TTC549 (cell line): ENCODE measurements at regions not wholly inside any gene's neighbourhood (a gene's known extent, or its start where the extent isn't known, plus 50 kb on each side); places are given as distances from the start of the nearest gene placed in this dataset.

Source experiments
- FAIRE-seq: peaks from 2 replicates; lab custom pipeline; 2012; peaks lifted over from hg19 to GRCh38; lab: Jason Lieb, UNC

DNA sequence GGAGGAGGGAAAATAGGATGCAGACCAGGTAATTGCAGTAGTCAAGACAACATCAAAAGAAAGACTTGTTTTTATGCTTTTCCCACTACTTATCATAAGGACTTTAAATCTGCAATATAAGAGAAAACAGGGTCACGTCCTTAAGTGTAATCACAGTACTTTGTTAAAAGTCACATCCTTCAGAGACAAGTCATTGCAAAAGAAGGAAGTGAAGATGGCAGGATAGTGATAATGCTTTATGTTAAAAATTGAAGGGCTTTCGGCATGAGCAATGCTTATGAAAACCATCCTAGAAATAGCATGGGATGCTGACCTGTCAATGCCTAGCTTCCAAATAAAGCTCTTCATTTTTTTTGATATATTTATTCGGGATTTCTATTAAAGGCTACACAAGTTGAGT is 110.2 kb upstream of the TENM3 start:
- FAIRE-seq: no peak

DNA sequence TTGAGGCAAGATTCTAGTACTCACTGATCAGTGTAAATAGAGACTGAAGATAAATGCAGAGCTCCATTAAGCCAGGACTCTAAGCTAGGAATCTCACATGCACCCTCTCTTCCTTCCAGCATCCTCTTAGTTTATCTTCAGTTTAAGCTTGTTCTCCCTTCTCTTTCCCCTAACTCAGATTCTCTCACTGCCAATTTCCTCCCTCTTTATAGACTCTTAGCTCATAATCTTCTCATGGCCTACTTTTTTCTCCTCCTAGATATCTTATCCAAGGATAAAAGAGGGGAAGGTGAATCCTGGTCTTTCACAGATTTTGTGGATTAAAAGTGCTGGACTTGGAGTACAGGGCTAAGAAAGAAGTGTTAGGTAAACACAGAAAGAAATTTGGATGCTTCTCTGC is 108.9 kb upstream of the TENM3 start:
- FAIRE-seq: no peak

DNA sequence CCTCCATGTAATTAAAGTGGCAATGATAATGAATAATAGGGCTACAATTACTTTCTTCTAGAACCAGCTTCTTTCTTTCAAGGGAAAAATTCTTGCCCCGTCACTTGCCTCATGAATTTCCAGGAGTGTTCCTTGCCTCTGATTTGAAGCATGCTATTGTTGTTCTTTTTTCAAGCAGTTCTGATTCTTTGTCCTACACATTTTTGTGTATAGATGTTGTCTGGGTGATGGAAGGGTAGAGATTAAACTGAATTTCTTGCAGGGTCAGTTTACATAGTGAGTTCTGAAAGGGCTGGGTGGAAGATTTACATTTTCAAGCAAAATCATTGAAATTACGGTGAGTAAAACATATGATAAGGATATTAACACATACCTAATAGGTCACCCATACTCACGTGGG is 107.0 kb upstream of the TENM3 start:
- no peak for FAIRE-seq

DNA sequence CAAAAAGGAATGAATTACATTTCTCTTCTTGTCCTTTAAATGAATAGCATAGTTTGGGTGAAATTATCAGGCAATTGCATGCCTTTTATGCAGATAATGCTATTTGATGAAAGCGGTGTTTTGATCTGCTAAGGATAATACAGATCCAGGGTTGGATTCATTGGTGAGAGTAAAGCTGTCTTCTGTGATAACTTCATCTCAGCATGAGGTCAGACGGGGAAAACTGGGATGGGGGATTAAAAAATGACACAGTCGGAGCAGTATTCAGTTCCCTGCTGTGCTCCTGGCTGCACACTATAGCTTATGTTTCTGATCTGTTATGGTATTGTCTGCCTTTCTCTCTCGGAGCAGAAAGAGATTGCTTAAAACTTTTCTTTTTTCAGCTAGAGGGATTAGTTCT is 105.9 kb upstream of the TENM3 start:
- FAIRE-seq: no peak

DNA sequence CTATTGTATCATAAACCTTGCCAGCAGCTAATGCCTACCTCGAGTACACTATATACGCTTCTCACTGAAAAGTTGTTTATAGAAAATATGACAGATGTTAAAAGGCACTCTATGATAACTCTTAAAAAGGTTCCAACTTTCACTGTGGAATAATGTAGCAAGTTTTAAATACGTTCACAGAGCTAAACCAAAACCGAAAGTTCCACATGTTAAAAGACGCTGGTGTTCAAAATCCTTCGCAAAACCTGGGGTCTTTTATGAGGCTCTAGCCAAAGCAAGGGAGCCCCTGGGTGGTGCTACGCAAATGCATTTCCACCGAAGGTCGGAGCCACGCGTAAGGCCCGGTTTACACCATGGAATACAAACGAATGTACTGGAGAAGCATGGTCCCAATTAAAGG is 103.7 kb upstream of the TENM3 start:
- FAIRE-seq: no peak

DNA sequence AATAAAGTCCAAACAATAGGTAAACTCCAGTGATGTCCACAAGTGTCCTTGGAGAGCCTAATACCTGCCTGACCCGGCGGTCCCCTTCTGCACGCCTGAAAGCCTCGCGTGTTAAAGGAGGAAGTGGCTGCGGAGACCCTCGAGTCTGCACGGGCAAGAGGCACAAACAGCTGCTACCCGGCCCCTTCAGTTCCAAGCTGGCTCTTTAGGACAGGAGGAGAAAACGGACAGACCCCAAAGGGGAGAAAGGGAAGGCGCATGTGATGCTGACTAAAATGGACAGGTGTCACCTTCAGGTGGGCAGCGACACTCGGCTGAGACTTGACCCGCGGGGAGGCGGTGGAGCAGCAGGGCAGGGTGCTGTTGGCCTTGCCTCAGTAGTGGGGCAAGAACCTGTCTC is 102.7 kb upstream of the TENM3 start:
- FAIRE-seq: no peak

DNA sequence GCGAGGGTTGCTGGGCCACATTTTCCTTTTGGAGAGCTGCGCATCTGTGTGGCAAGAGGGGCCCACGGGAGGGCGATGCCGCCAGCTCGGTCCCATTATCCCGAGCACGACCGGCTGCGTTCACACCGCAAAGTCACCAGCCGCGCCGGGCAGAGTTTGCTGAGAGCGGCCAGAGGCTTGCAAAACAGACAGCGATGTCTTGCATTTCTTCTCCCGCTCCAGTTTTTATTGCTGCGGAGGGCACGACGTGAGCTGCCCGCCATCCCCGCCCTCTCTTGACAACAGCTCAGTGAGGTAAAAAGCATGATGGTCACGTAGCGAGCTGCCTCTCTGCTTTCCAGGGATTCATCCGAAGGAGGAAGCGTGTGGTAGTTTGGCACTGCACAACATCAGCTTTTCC is 102.1 kb upstream of the TENM3 start:
- no peak for FAIRE-seq

DNA sequence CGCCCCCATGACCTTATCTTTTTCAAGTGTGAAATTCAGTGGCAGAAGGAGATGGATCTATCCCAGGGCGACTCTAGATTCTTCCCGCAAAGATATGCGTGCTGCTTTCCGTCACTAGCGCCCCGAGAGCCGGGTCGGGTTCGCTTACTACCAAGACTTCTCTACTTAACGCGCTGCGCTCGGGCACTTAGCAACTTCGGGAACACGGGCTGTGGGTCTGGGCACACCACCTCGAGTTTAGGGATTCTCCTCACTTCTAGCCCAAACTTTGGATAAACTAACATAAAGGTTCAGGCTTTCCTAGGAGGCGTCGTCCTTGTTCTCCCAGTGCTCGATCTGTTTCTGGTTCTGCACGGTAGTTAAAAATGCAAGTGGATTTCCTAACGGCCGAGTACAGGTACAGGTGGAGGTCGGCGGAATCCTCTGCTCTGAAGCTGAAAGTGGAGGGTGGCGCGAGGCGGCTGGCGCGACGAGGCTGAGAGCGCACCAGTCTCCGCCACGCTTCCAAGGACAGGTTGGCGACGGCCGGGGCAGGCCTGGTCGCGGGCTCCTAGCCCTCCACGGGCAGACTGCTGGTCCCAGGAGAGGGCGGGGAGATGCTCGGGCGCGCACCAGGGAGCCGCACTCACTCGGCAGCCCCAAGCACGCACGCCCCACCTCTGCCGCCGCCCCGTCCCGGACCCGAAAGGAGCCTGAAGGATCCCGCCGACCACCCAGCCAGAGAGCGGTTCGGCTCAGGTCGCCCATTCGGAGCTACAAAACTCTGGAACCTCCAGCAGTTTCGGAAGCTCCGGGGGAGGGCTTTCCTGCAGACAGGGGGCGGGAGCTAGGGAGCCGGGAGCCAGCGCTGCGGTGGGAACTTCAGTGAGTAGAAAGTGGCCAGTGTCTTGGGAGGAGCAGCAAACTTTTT is 100.8 kb upstream of the TENM3 start:
- FAIRE-seq: no peak

DNA sequence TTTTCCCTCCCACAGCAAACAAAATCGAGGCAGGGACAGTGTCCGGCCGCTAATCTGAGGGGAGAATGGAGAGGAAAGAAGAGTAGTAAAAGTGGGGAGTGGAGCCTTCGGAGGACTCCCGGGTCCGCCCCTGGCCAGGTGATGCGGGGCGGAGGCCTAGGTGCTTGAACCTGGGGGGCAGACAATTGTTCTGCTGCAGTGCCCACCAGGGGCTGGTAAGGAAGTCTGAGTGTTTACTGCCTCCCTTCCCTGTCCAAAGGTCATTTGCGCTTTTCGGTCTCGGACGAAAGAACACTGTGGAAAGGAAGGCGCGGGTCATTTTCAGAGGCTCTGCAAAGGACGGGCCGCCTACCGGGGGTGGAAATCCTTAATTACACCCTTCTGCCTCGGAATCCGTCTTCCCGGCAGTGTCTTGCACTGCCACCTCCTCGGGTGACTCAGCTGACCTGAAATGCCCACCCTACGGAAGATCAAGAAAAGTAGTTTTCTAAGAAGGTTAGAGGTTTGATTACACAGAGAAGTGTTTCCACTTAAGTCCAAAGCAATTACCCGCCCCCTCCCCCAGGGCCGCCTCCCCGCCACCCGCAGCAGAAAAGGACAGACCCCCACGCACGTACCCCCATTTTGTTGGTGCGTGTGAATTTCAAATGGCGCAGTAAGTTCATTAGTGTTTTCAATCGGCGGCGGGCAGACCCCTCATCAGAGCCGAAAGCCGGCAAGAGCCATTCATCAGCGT is 99.9 kb upstream of the TENM3 start:
- FAIRE-seq: no peak

DNA sequence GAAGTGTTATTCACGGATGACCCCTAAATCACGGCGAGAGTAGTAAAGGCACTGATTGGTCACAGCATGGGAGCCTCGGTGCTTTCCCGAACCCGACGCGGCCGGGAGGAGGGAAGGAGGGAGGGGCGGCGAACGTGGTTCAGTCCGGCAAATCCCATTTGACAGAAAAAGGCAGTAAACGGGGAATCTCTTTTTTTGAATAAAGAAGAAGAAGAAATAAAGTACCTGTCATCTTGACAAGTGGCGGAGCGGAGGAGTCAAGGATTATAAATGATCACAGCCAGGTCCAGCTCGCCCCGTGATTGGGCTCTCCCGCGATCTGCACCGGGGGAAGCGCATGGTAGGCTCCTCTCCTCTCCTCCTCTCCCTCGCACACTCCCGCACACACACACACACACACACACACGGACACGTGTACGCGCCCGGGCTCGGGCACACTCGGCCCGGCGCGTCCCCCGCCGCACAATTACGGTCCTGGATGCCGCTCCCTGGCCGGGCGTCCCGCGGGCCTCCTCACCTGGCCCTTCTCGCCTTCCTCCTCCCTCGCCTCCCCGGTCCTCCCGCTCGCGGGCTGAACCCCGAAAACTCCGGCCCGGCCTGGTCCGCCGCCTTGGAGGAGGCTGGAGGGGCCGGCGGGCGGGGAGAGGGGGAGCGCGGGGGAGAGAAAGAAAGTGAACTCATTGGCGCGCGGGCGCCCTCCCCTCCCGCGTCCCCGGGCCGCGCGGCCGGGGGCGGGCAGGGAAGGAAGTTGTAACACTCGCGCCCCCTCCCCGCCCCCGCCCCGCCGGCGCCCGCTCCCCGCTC is 99.2 kb upstream of the TENM3 start:
- no peak for FAIRE-seq

DNA sequence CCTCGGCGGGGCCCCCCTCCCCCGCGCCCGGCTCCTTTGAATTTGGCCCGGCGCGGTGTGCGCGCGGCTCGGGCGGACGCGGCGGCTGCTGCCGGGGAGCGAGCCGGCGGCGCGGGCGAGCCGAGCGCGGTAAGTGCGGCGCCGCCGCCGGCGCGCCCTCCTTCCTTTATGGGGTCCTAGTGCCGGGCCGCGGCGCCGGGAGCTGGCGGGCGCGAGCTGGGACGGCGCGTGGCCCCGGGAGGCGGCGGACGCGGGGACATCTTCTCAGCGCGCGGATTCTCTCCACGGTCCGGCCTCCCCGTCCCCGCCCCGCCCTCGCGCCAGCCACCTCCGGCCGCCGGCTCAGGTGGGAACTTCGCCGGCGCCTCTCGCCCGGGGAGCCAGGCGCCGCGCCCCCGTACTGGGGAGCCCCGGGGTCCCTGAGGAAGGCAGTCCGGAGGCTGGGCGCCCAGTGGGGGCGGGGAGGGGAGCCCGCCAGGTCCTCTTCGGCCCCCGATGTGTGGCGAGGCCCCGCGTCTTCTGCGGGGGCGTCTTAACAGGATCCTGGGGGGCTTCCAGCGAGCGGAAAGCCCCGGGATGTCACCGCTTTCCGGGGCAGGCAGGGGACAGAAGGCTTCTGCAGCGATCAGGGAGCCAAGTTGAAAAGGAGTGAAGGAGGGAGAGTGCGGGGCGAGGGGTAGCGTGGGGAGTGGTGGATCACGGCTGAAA is 98.4 kb upstream of the TENM3 start:
- FAIRE-seq: no peak

DNA sequence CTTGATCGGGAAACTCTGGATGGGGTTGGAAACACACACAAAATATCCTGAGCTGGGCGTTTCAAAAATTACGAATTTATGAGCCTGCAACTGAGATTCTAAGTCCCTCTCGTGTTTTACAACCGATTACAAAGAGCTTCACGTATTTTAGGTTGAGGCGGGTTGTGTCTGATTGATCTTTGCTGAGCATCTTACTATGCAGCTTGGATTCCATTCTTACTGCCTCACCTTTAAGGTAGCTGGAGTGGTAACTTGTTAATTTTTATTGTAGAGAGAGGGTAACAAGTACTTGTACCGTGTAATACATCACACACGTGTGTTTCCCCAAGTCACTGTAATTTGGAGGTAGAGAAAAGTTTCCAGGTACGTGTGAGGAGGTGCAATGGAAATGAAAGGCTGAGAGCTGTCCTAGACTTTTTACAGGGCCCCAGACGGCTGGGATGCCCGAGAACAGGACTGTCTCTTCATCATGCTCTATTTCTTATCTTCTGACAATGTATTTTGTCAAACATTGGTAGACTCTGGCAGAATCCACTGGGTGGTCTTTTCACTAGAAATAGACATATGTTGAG is 97.8 kb upstream of the TENM3 start:
- FAIRE-seq: no peak

DNA sequence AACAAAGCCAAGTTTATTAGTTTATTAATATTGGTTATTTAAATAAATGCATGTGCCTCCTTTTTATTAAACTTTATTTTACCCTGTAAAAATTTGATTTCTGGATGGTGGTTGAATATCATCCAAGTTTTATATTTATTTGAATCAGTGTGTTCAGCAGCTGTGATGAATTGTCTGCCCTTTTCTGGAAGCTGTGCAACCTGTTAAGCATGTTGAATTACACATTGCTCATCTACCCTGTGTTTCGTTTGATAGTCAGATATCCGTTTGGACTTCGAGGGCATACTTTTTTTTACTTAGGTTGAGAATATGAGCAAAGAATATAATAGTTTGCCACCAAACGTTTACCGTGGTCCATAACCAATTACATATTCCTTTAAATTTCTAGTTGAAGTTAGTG is 95.8 kb upstream of the TENM3 start:
- no peak for FAIRE-seq

DNA sequence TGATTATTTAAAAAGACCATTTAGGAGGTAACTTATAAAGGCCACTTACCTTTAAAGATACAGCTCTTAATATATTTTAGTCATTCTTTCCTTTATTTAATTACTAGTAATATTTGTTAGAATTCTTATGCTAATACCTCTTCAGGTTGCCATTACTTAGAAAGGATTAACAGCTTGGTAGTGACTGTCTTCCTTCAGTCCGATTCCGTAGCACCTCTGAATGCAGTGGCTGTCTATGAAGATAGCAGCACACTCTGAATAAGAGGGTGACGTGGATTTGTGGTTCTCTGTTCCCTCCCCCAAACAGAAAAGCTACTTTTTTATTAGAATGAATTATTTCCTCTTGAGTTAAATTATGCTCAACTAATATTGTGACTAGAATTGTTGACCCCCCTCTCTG is 92.6 kb upstream of the TENM3 start:
- FAIRE-seq: no peak

DNA sequence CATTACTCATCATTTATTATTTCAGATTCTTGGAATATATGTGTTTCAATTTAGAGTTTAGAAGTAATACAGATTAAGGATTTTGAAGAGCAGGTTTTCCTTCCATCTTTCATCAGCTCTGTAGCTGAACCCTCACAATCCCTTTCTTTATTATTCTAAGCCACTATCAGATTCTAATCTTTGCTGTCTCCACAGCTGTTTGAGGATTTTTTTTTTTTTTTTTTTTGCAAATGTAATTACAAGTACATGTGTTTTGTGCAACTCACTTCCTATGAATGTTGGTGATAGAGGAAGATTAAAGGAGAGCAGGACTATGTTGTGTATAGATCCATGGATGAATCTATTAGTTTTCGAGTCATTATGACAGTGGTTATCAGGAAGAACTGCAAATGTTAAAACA is 87.4 kb upstream of the TENM3 start:
- FAIRE-seq: no peak

DNA sequence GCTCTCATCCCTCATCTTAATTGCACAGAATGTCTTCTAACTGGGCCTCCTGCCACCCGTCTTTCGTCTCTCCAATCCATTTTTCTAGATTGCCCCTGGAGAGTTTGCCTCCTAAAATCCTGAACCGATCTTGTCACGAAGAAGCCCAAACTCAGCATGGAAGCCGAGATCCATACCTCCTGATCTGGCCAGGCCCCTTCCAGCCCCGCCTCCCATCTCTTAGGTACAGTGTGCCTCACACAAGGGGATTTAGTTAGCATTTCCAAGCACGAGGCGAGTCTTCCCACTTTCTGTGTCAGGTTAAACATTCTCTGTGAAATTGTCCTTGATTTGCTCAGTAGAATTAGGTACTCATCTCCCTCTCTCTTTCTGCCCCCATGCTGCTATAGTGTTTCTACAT is 80.0 kb upstream of the TENM3 start:
- FAIRE-seq: no peak

DNA sequence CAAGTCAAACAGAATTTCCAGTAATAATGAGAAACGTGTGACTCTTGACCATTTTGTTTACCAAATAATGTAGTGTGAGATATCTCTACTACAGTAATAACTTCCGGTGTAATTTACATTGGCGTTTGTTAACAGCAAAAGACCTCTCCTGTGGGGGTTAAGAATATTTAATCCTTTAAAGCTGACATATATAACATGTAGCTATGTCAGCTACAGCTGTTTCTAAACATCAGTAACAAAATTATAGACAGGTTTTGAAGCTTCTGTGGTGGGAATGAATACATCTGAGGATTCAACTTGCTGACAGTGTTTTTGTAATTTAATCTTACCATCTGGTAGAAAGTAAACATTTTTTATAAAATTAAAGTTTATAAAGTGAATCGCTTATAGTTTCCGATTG is 73.6 kb upstream of the TENM3 start:
- FAIRE-seq: no peak

DNA sequence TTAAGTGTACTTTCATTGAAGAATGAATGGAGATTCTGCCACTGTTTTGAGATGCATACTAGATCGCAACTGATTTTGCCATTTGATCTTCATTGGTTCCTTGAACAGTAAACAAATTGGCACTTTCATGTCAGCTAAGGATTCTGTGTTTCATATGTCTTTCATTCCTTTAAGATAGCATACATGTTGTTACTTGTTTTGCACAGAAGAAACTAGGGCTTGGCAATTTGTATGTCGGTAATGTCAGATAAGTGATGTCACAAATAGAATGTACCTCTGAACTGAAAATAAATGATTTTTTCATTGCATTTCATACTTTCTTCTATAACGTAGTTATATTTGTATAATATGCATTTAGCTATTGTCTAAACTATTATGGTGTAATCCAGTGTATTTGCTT is 73.2 kb upstream of the TENM3 start:
- no peak for FAIRE-seq

DNA sequence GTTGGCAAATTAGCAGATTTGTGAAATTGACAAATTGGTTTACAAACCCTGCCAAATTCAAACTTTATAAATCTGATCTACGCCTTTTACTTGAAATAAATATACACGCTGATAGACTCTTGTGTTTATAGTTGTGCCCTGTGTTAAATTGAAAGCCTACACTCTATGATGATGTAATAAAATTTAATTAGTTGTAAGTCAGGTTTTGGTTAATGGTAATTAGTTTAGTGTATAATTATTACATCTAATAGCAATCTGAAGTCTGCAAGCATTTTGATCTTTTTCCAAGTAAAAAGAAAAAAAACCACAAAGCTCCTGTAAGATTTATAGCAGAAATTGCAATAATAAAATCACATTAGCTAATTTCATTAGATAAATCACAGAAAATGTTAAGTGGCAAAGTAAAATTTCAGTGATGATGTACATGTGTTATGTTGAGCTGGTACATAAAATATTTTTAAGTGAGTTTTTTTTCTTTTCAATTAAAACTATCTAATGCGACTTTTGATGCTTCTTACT is 72.7 kb upstream of the TENM3 start:
- no peak for FAIRE-seq

DNA sequence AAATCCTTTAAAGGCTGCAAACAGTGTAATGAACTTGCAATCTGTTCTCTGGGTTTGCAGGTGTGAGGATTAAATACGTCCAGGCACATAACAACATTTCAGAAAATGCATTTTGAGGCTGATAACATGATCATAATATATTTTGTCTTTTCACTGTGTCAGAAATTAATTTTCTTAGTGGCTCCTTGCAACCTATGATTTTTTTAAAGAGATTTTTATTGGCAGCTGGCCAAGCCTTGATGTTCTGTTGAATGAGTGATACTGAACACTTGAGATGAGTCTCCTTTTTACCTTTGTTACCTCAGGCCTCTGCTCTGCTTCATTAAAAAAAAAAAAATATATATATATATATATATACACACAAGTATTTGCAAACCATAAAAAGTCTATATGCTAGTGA is 68.2 kb upstream of the TENM3 start:
- FAIRE-seq: no peak

DNA sequence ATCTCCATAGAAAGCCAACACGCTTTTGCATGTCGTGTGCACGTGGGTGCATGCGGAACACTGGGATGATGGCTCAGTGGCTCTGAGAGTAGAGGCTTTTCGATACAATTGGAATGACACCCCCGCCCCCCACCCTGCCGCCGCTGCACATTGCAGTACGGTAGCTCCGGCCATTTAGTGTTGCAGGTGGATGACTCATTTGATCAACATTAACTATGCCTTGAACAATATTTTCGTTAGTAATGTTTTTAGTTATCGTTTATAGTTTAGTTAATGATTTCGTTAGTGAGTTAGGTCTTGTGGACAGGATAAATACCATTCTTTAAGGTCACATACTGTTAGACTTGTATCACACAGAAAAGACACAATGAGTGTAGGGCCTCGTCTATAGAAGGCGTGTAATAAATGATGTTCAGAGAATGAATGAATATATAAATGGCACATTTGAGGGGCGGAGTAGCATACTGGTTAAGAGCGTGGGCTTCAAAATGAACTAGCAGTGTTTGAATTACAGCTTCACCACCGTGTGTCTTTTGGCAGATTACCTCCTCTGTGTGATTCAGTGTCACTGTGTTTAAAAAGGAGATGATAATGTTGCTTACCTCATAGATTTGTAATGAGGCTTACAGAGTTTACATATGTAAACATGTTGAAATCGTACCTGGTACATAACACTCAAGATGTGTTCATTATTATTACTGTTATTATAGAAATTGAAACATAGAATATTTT is 67.2 kb upstream of the TENM3 start:
- FAIRE-seq: no peak
